Activated CD4-positive, alpha-beta memory T cell treated with anti-CD3 and anti-CD28 coated beads, Interleukin-2, amount 10 ng/mL, durations not matched to agents 7 days and 5 days (primary cell): ENCODE measurements at regions not wholly inside any gene's neighbourhood (a gene's known extent, or its start where the extent isn't known, plus 50 kb on each side); places are given as distances from the start of the nearest gene placed in this dataset.
"Not testable (repeated sequence)": the region's sequence is repeated elsewhere in the genome, so short reads cannot be mapped to it uniquely, and the experiment has no call there.

Experiments used
- CTCF ChIA-PET: fragments of 350-600 bp; sonication (Branson Sonifier 250); formaldehyde crosslinking; loops from one replicate; lab custom pipeline; 2021; ENCODE audit warnings: antibody characterized with exemption, inconsistent platforms; lab: Charles Lee
- POLR2A ChIA-PET: fragments of 350-600 bp; sonication (Branson Sonifier 250); formaldehyde crosslinking; loops from one replicate; lab custom pipeline; 2021; ENCODE audit warnings: antibody characterized with exemption; lab: Charles Lee
- DNase-seq: peaks from one replicate; pipeline ENCODE4 v3.0.0-alpha.2; 2020
- H3K27ac Mint-ChIP-seq: one replicate; pipeline ENCODE4 v1.8.0; 2021; ENCODE audit warnings: mild to moderate bottlenecking, mixed read lengths
- H3K27me3 Mint-ChIP-seq: one replicate; pipeline ENCODE4 v1.8.0; 2021; ENCODE audit warnings: mixed read lengths
- H3K36me3 Mint-ChIP-seq: one replicate; pipeline ENCODE4 v1.8.0; 2021; ENCODE audit warnings: low read depth, mixed read lengths
- H3K4me1 Mint-ChIP-seq: one replicate; pipeline ENCODE4 v1.8.0; 2021; ENCODE audit warnings: mixed read lengths
- H3K4me3 Mint-ChIP-seq: one replicate; pipeline ENCODE4 v1.8.0; 2021; ENCODE audit warnings: mild to moderate bottlenecking, mixed read lengths
- H3K9me3 Mint-ChIP-seq: one replicate; pipeline ENCODE4 v1.8.0; 2021; ENCODE audit warnings: mixed read lengths

- Mint-ChIP-seq H3K27me3 (no peaks in the 10 kb centered on the region), H3K4me3 (no peak overlapping the region)
- POLR2A ChIA-PET = no interaction called here
Measured at GRCh38 chrX:964831-965416, 247.5 kb downstream of the CRLF2 start.

GRCh38 chrX:960821-961220, 251.6 kb downstream of the CRLF2 start:
- Mint-ChIP-seq H3K9me3 (peaks cover 13% of the 10 kb centered on the region), H3K4me3 (no peak overlapping the region), H3K27ac (no peak overlapping the region), H3K27me3 (no peaks in the 10 kb centered on the region), H3K4me1 (no peaks in the 10 kb centered on the region), H3K36me3 (no peaks in the 10 kb centered on the region)
- DNase-seq = no peak
- ChIA-PET POLR2A (no interaction called here), CTCF (no interaction called here)

More at GRCh38 chrX:964831-965416, 247.5 kb downstream of the CRLF2 start:
- Mint-ChIP-seq H3K4me1 (no peaks in the 10 kb centered on the region), H3K36me3 (no peaks in the 10 kb centered on the region), H3K9me3 (peaks cover 4% of the 10 kb centered on the region), H3K27ac (no peak overlapping the region)
- CTCF ChIA-PET = no interaction called here
- no peak for DNase-seq

- POLR2A ChIA-PET = no interaction called here
- H3K27me3 Mint-ChIP-seq = no peaks in the 10 kb centered on the region
- DNase-seq = no peak
- CTCF ChIA-PET = no interaction called here
- no peaks in the 10 kb centered on the region for H3K36me3 Mint-ChIP-seq
- peaks cover 13% of the 10 kb centered on the region for H3K9me3 Mint-ChIP-seq
- H3K4me1 Mint-ChIP-seq = no peaks in the 10 kb centered on the region
- H3K27ac Mint-ChIP-seq = no peak overlapping the region
- H3K4me3 Mint-ChIP-seq = no peak overlapping the region
Measured at GRCh38 chrX:959595-959994, 252.9 kb downstream of the CRLF2 start.

- H3K27me3 Mint-ChIP-seq, CTCF ChIA-PET, H3K36me3 Mint-ChIP-seq, H3K4me1 Mint-ChIP-seq, POLR2A ChIA-PET, H3K27ac Mint-ChIP-seq, H3K4me3 Mint-ChIP-seq, DNase-seq: not testable (repeated sequence)
- peaks cover 14% of the 10 kb centered on the region for H3K9me3 Mint-ChIP-seq
Measured at GRCh38 chrX:955168-955781, 257.2 kb downstream of the CRLF2 start.

- ChIA-PET CTCF (no interaction called here), POLR2A (no interaction called here)
- Mint-ChIP-seq H3K36me3 (no peaks in the 10 kb centered on the region), H3K9me3 (peaks cover 14% of the 10 kb centered on the region), H3K4me3 (no peak overlapping the region), H3K27me3 (no peaks in the 10 kb centered on the region), H3K4me1 (no peaks in the 10 kb centered on the region), H3K27ac (no peak overlapping the region)
- no peak for DNase-seq
Measured at GRCh38 chrX:953879-954482, 258.5 kb downstream of the CRLF2 start.

GRCh38 chrX:952816-953215, 259.6 kb downstream of the CRLF2 start:
- no peak overlapping the region for H3K27ac Mint-ChIP-seq
- H3K27me3 Mint-ChIP-seq = no peaks in the 10 kb centered on the region
- no peaks in the 10 kb centered on the region for H3K4me1 Mint-ChIP-seq
- POLR2A ChIA-PET = no interaction called here
- CTCF ChIA-PET = no interaction called here
- H3K36me3 Mint-ChIP-seq = no peaks in the 10 kb centered on the region
- H3K9me3 Mint-ChIP-seq = peaks cover 9% of the 10 kb centered on the region
- no peak overlapping the region for H3K4me3 Mint-ChIP-seq
- DNase-seq = no peak

- DNase-seq = not testable (repeated sequence)
Measured at GRCh38 chrX:947262-947661, 265.2 kb downstream of the CRLF2 start.

DNA sequence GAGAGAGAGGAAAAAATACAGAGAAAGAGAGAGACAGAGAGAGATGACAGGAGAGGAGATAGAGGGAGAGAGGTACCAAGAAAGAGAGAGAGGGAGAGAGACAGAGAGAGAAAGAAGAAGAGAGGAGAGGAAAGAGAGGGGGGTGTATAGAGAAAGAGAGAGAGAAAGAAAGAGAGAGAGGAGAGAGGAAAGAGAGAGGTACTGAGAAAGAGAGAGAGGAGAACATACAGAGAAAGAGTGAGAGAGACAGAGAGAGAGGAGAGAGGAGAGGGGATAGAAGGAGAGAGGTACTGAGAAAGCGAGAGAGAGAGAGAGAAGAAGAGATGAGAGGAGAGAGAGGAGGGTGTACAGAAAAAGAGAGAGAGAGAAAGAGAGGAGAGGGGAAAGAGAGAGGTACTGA, 269.4 kb downstream of the CRLF2 start:
- CTCF ChIA-PET = no interaction called here
- POLR2A ChIA-PET = no interaction called here
- DNase-seq = no peak
- H3K4me1 Mint-ChIP-seq = no peaks in the 10 kb centered on the region
- H3K4me3 Mint-ChIP-seq = no peak overlapping the region
- H3K27ac Mint-ChIP-seq = no peak overlapping the region
- no peaks in the 10 kb centered on the region for H3K27me3 Mint-ChIP-seq
- H3K36me3 Mint-ChIP-seq = no peaks in the 10 kb centered on the region
- peaks cover 3% of the 10 kb centered on the region for H3K9me3 Mint-ChIP-seq

More at GRCh38 chrX:947262-947661, 265.2 kb downstream of the CRLF2 start:
- H3K27me3 Mint-ChIP-seq, H3K36me3 Mint-ChIP-seq, POLR2A ChIA-PET, H3K4me1 Mint-ChIP-seq, H3K9me3 Mint-ChIP-seq, CTCF ChIA-PET, H3K27ac Mint-ChIP-seq, H3K4me3 Mint-ChIP-seq: not testable (repeated sequence)

GRCh38 chrX:940691-941090, 271.8 kb downstream of the CRLF2 start:
- Mint-ChIP-seq H3K4me1 (no peaks in the 10 kb centered on the region), H3K27ac (no peak overlapping the region), H3K9me3 (no peaks in the 10 kb centered on the region), H3K36me3 (no peaks in the 10 kb centered on the region), H3K27me3 (no peaks in the 10 kb centered on the region), H3K4me3 (no peak overlapping the region)
- ChIA-PET POLR2A (no interaction called here), CTCF (no interaction called here)
- no peak for DNase-seq

- H3K4me3 Mint-ChIP-seq = no peak overlapping the region
Measured at GRCh38 chrX:936979-937769, 275.3 kb downstream of the CRLF2 start.

DNA sequence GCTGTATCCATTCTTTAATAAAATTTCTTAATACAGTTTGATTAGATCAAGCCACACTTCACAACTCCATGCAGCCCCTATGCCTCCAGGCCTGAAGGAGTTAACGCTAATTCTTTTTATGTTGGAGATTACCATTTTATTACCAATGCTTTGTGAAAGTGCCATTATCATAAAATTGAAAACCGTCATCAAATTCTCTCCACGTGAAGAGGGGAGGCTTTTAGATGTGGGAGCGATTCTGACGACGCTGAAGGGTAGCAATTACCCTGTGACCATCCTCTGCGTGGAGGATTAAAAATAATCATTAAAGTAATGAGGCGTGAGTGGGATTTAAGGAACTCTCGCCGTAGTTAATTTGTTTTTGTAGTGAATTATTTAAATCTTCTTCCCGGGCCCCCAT, 278.8 kb downstream of the CRLF2 start:
- H3K4me1 Mint-ChIP-seq = no peaks in the 10 kb centered on the region
- CTCF ChIA-PET = no interaction called here
- peaks cover 9% of the 10 kb centered on the region for H3K9me3 Mint-ChIP-seq
- no peak for DNase-seq
- no peak overlapping the region for H3K27ac Mint-ChIP-seq
- H3K4me3 Mint-ChIP-seq = no peak overlapping the region
- no peaks in the 10 kb centered on the region for H3K27me3 Mint-ChIP-seq
- no peaks in the 10 kb centered on the region for H3K36me3 Mint-ChIP-seq
- POLR2A ChIA-PET = no interaction called here

More at GRCh38 chrX:936979-937769, 275.3 kb downstream of the CRLF2 start:
- ChIA-PET CTCF (no interaction called here), POLR2A (no interaction called here)
- H3K4me1 Mint-ChIP-seq = no peaks in the 10 kb centered on the region
- no peak for DNase-seq
- H3K9me3 Mint-ChIP-seq = peaks cover 3% of the 10 kb centered on the region
- H3K27me3 Mint-ChIP-seq = no peaks in the 10 kb centered on the region
- H3K36me3 Mint-ChIP-seq = no peaks in the 10 kb centered on the region
- H3K27ac Mint-ChIP-seq = no peak overlapping the region

GRCh38 chrX:928606-929005, 283.8 kb downstream of the CRLF2 start:
- DNase-seq = no peak
- H3K27ac Mint-ChIP-seq = no peak overlapping the region
- ChIA-PET POLR2A (no interaction called here), CTCF (no interaction called here)
- H3K4me3 Mint-ChIP-seq = no peak overlapping the region
- no peaks in the 10 kb centered on the region for H3K36me3 Mint-ChIP-seq
- H3K27me3 Mint-ChIP-seq = no peaks in the 10 kb centered on the region
- peaks cover 6% of the 10 kb centered on the region for H3K9me3 Mint-ChIP-seq
- H3K4me1 Mint-ChIP-seq = no peaks in the 10 kb centered on the region

GRCh38 chrX:926991-927390, 285.5 kb downstream of the CRLF2 start:
- Mint-ChIP-seq H3K36me3 (no peaks in the 10 kb centered on the region), H3K27ac (no peak overlapping the region), H3K9me3 (peaks cover 6% of the 10 kb centered on the region), H3K4me1 (no peaks in the 10 kb centered on the region), H3K27me3 (no peaks in the 10 kb centered on the region), H3K4me3 (no peak overlapping the region)
- CTCF ChIA-PET = no interaction called here
- POLR2A ChIA-PET = no interaction called here
- DNase-seq = no peak
